ENCODE measurements at regions not wholly inside any gene's neighbourhood (a gene's known extent, or its start where the extent isn't known, plus 50 kb on each side); places are given as distances from the start of the nearest gene placed in this dataset.
"Not testable (repeated sequence)": the region's sequence is repeated elsewhere in the genome, so short reads cannot be mapped to it uniquely, and the experiment has no call there.

GRCh38 chr5:86463339-86463738, 154.4 kb upstream of the COX7C start:
- Histone ChIP-seq H3K27me3 (no peaks in the 10 kb centered on the region), H3K4me3 (no peak overlapping the region), H3K79me2 (no peaks in the 10 kb centered on the region), H4K20me1 (ENCODE audit: insufficient read depth, poor library complexity, severe bottlenecking) (no peaks in the 10 kb centered on the region), H3K4me1 (ENCODE audit: insufficient read depth) (peaks cover 7% of the 10 kb centered on the region), H3K27ac (no peak overlapping the region), H3K9me2 (replicated peaks; ENCODE audit: insufficient read depth) (no peaks in the 10 kb centered on the region), H3K36me3 (replicated peaks; ENCODE audit: insufficient read depth, low read depth) (no peaks in the 10 kb centered on the region), H2AFZ (no peak overlapping the region), H3K4me2 (no peak overlapping the region), H3K9me3 (ENCODE audit: low read depth) (peaks cover 5% of the 10 kb centered on the region)
- TF ChIP-seq CTCF (IDR thresholded peaks at IDR 0.05; ENCODE audit: poor library complexity) (peak; percentile 9), EZH2phosphoT487 (IDR thresholded peaks at IDR 0.05; ENCODE audit: low read depth, severe bottlenecking, unreplicated experiment) (no peak)
- WGBS (ENCODE audit: low lambda C conversion rate, missing lambda C conversion rate) = 85% methylated on average over 2 of the region's 2 CpGs
- peak; percentile 20 for DNase-seq (ENCODE audit: low spot score)

- Histone ChIP-seq H3K79me2 (no peaks in the 10 kb centered on the region), H3K9me3 (ENCODE audit: low read depth) (peaks cover 5% of the 10 kb centered on the region), H3K36me3 (replicated peaks; ENCODE audit: insufficient read depth, low read depth) (no peaks in the 10 kb centered on the region), H3K4me1 (ENCODE audit: insufficient read depth) (peaks cover 14% of the 10 kb centered on the region), H3K4me2 (no peak overlapping the region), H3K9me2 (replicated peaks; ENCODE audit: insufficient read depth) (no peaks in the 10 kb centered on the region), H3K4me3 (no peak overlapping the region), H4K20me1 (ENCODE audit: insufficient read depth, poor library complexity, severe bottlenecking) (no peaks in the 10 kb centered on the region), H3K27ac (no peak overlapping the region), H3K27me3 (no peaks in the 10 kb centered on the region), H2AFZ (no peak overlapping the region)
- no peak for DNase-seq (ENCODE audit: low spot score)
- TF ChIP-seq EZH2phosphoT487 (IDR thresholded peaks at IDR 0.05; ENCODE audit: low read depth, severe bottlenecking, unreplicated experiment) = no peak
- no peak for TF ChIP-seq EZH2 (IDR thresholded peaks at IDR 0.05; ENCODE audit: borderline replicate concordance)
- TF ChIP-seq CTCF (IDR thresholded peaks at IDR 0.05; ENCODE audit: poor library complexity) = no peak
- WGBS (ENCODE audit: low lambda C conversion rate, missing lambda C conversion rate) = 84% methylated on average over 6 of the region's 6 CpGs
These were observed 152.5 kb upstream of the COX7C start for GRCh38 chr5:86465052-86465838.

- not testable (repeated sequence) for H3K27me3 ChIP-seq; H3K27ac ChIP-seq; H3K4me3 ChIP-seq; H3K9me3 ChIP-seq (ENCODE audit: low read depth); H3K9me2 ChIP-seq (replicated peaks; ENCODE audit: insufficient read depth); H3K36me3 ChIP-seq (replicated peaks; ENCODE audit: insufficient read depth, low read depth); H3K4me1 ChIP-seq (ENCODE audit: insufficient read depth); H2AFZ ChIP-seq; H4K20me1 ChIP-seq (ENCODE audit: insufficient read depth, poor library complexity, severe bottlenecking); H3K79me2 ChIP-seq; H3K4me2 ChIP-seq; DNase-seq (ENCODE audit: low spot score)
- WGBS (ENCODE audit: low lambda C conversion rate, missing lambda C conversion rate) = 97% methylated on average over 23 of the region's 23 CpGs
These were observed 151.0 kb upstream of the COX7C start for GRCh38 chr5:86466721-86467120.

- no peaks in the 10 kb centered on the region for H3K36me3 ChIP-seq (replicated peaks; ENCODE audit: insufficient read depth, low read depth)
- no peaks in the 10 kb centered on the region for H4K20me1 ChIP-seq (ENCODE audit: insufficient read depth, poor library complexity, severe bottlenecking)
- no peaks in the 10 kb centered on the region for H3K4me1 ChIP-seq (ENCODE audit: insufficient read depth)
- H3K9me2 ChIP-seq (replicated peaks; ENCODE audit: insufficient read depth) = no peaks in the 10 kb centered on the region
- no peak overlapping the region for H3K4me3 ChIP-seq
- no peak overlapping the region for H3K27ac ChIP-seq
- no peak for DNase-seq (ENCODE audit: low spot score)
- no peak overlapping the region for H3K4me2 ChIP-seq
- WGBS (ENCODE audit: low lambda C conversion rate, missing lambda C conversion rate) = 79% methylated on average over 2 of the region's 2 CpGs
- H3K27me3 ChIP-seq = no peaks in the 10 kb centered on the region
- no peaks in the 10 kb centered on the region for H3K79me2 ChIP-seq
- TF ChIP-seq EZH2 (IDR thresholded peaks at IDR 0.05; ENCODE audit: borderline replicate concordance) (no peak), EZH2phosphoT487 (IDR thresholded peaks at IDR 0.05; ENCODE audit: low read depth, severe bottlenecking, unreplicated experiment) (no peak), CTCF (IDR thresholded peaks at IDR 0.05; ENCODE audit: poor library complexity) (no peak)
- no peaks in the 10 kb centered on the region for H3K9me3 ChIP-seq (ENCODE audit: low read depth)
- no peak overlapping the region for H2AFZ ChIP-seq
These were observed 135.7 kb upstream of the COX7C start for GRCh38 chr5:86482008-86482407.
